ENCODE measurements at regions not wholly inside any gene's neighbourhood (a gene's known extent, or its start where the extent isn't known, plus 50 kb on each side); places are given as distances from the start of the nearest gene placed in this dataset.

GRCh38 chr3:21952856-21953255 lies 201.8 kb upstream of the ZNF385D start:
- TF ChIP-seq HDAC2 (IDR thresholded peaks at IDR 0.05; ENCODE audit: borderline replicate concordance in 1 of 2, low read depth in 2 of 2, low read length in 2 of 2): no peak
- no peak for TF ChIP-seq JUND (IDR thresholded peaks at IDR 0.05; ENCODE audit: low read length)
- TF ChIP-seq RAD21 (IDR thresholded peaks at IDR 0.05 in 1 of 2, conservative IDR thresholded peaks at IDR 0.05 in 1 of 2; ENCODE audit: low read depth in 2 of 2, low read length in 2 of 2): no peak
- no peak for TF ChIP-seq CTBP2 (IDR thresholded peaks at IDR 0.05; ENCODE audit: borderline replicate concordance, insufficient read depth, insufficient read length, low read length)
- no peak for TF ChIP-seq FOSL1 (IDR thresholded peaks at IDR 0.05; ENCODE audit: insufficient read depth, low read depth, low read length)
- TF ChIP-seq ASH2L (IDR thresholded peaks at IDR 0.05; ENCODE audit: low read length): no peak
- no peak for TF ChIP-seq SIN3A (conservative IDR thresholded peaks at IDR 0.05 in 1 of 2, IDR thresholded peaks at IDR 0.05 in 1 of 2; ENCODE audit: low read depth in 1 of 2, low read length in 2 of 2)
- no peak for TF ChIP-seq SP2 (IDR thresholded peaks at IDR 0.05; ENCODE audit: low read length)
- no peak for TF ChIP-seq RFX5 (IDR thresholded peaks at IDR 0.05; ENCODE audit: borderline replicate concordance, low read depth, low read length)
- TF ChIP-seq PHF8 (conservative IDR thresholded peaks at IDR 0.05; ENCODE audit: low read depth, low read length): no peak
- FAIRE-seq: no peak

More at GRCh38 chr3:21952856-21953255, 201.8 kb upstream of the ZNF385D start:
- H3K56ac ChIP-seq (replicated peaks; ENCODE audit: insufficient read length, low read depth, low read length): no peak overlapping the region
- H2BK12ac ChIP-seq (ENCODE audit: low read depth, low read length): no peak overlapping the region
- H3K4me1 ChIP-seq (replicated peaks in 1 of 4; ENCODE audit: control insufficient read depth in 3 of 4, insufficient read depth in 4 of 4, low read length in 3 of 4): no peaks in the 10 kb centered on the region
- no peak overlapping the region for H4K5ac ChIP-seq (ENCODE audit: insufficient read length, low read depth, low read length)
- H2AK5ac ChIP-seq (ENCODE audit: low read depth, low read length): no peak overlapping the region
- no peak overlapping the region for H3K23ac ChIP-seq (ENCODE audit: insufficient read length)
- ChIA-PET CTCF (ENCODE audit: partially characterized antibody) (interaction anchor here (0.6 kb wide), 1 partner anchor 1139 kb away, joined by 5 read pairs; no protein-coding TSS in a partner anchor), POLR2A (ENCODE audit: partially characterized antibody) (no interaction called here)
- H4K8ac ChIP-seq (ENCODE audit: extremely low read depth, insufficient read depth, low read length): no peak overlapping the region
- H3K14ac ChIP-seq (ENCODE audit: insufficient read length): no peak overlapping the region
- H2BK15ac ChIP-seq (ENCODE audit: low read length): no peak overlapping the region
- H3K4ac ChIP-seq (replicated peaks; ENCODE audit: insufficient read length, low read depth, low read length): no peak overlapping the region
- no peaks in the 10 kb centered on the region for H4K20me1 ChIP-seq (replicated peaks in 1 of 2; ENCODE audit: control insufficient read depth in 1 of 2, insufficient read depth in 2 of 2, low read length in 2 of 2)
- H4K91ac ChIP-seq (replicated peaks; ENCODE audit: insufficient read length, low read length): no peak overlapping the region
- no peak overlapping the region for H2BK120ac ChIP-seq (replicated peaks; ENCODE audit: low read depth, low read length)
- 92% methylated on average over 3 of the region's 3 CpGs; no CpG with 5 or more reads in 1 of the 2 experiments for WGBS, 2 experiments (ENCODE audit: extremely low coverage in 1 of 2, insufficient coverage in 1 of 2, insufficient read length in 1 of 2, insufficient replicate concordance in 2 of 2, low coverage in 1 of 2, low lambda C conversion rate in 2 of 2, missing lambda C conversion rate in 1 of 2)
- H3K4me3 ChIP-seq (ENCODE audit: extremely low read depth in 1 of 4, insufficient read depth in 2 of 4, low read depth in 3 of 4, low read length in 4 of 4): no peak overlapping the region
- no peaks in the 10 kb centered on the region for H3K27me3 ChIP-seq (replicated peaks in 1 of 4; ENCODE audit: control insufficient read depth in 3 of 4, extremely low read depth in 1 of 4, insufficient read depth in 3 of 4, low read length in 3 of 4)
- H3K27ac ChIP-seq (ENCODE audit: low read depth, low read length): no peak overlapping the region
- no peaks in the 10 kb centered on the region for H3K79me2 ChIP-seq (ENCODE audit: control insufficient read depth in 1 of 2, insufficient read depth in 2 of 2, low read length in 2 of 2)
- no peak overlapping the region for H3K4me2 ChIP-seq (ENCODE audit: insufficient read depth in 1 of 2, low read depth in 2 of 2, low read length in 2 of 2)
- DNase-seq (ENCODE audit: low read depth in 1 of 2, low spot score in 2 of 2): no peak
- H3K9ac ChIP-seq (replicated peaks in 1 of 4; ENCODE audit: extremely low read depth in 1 of 4, low read depth in 3 of 4, low read length in 3 of 4): no peak overlapping the region
- H3K79me1 ChIP-seq (ENCODE audit: low read depth, low read length): no peaks in the 10 kb centered on the region
- H3K18ac ChIP-seq (ENCODE audit: extremely low read depth, low read length): no peak overlapping the region
- H3K9me3 ChIP-seq (ENCODE audit: insufficient read depth in 2 of 2, low read depth in 1 of 2, low read length in 1 of 2): no peaks in the 10 kb centered on the region
- H2BK20ac ChIP-seq (ENCODE audit: low read length): no peak overlapping the region
- H3K23me2 ChIP-seq (ENCODE audit: low read depth, low read length): no peaks in the 10 kb centered on the region
- no peaks in the 10 kb centered on the region for H3K36me3 ChIP-seq (ENCODE audit: control insufficient read depth in 2 of 4, insufficient read depth in 4 of 4, low read length in 3 of 4)
- no peak overlapping the region for H2AFZ ChIP-seq (ENCODE audit: low read length)
- H2BK5ac ChIP-seq (ENCODE audit: low read depth, low read length): no peak overlapping the region

Data from H1 (cell line).